Upper lobe of right lung (tissue), 1 donor: ENCODE measurements at regions not wholly inside any gene's neighbourhood (a gene's known extent, or its start where the extent isn't known, plus 50 kb on each side); places are given as distances from the start of the nearest gene placed in this dataset.
A peak's percentile ranks its signal among the peaks of the same experiment; 100 is the strongest.

ENCODE experiments used
- ATAC-seq: fragments of 200-7000 bp; cut with Tn5 transposase; one replicate; pipeline ENCODE4 v1.9.1; 2020; ENCODE audit warnings: mild to moderate bottlenecking, moderate library complexity
- DNase-seq: peaks from one replicate; pipeline ENCODE4 v3.0.0-alpha.2; 2020
- H3K27ac ChIP-seq: fragments of 200-600 bp; one replicate; pipeline ENCODE4 v1.8.0; 2022
- H3K27me3 ChIP-seq: fragments of 200-600 bp; one replicate; pipeline ENCODE4 v1.8.0; 2022; ENCODE audit warnings: mild to moderate bottlenecking
- H3K36me3 ChIP-seq: fragments of 200-600 bp; one replicate; pipeline ENCODE4 v1.8.0; 2022
- H3K4me1 ChIP-seq: fragments of 200-600 bp; one replicate; pipeline ENCODE4 v1.8.0; 2022
- H3K4me3 ChIP-seq: fragments of 200-600 bp; one replicate; pipeline ENCODE4 v1.8.0; 2022; ENCODE audit warnings: mild to moderate bottlenecking
- H3K9me3 ChIP-seq: fragments of 200-600 bp; one replicate; pipeline ENCODE4 v1.8.0; 2022
- intact Hi-C: fragments of 100-400 bp; cut with DNase I; formaldehyde crosslinking; loops from one replicate; pipeline ENCODE4 v1.11.0; 2022
- TF ChIP-seq, protein P1 (sequence below): fragments of 200-600 bp; IDR thresholded peaks from one replicate; pipeline ENCODE4 v1.8.0; 2022; ENCODE audit warnings: antibody characterized with exemption
- donor health status: DM: no; HTN: yes; CAD: no; lungs with severe emphysema.

DNA sequence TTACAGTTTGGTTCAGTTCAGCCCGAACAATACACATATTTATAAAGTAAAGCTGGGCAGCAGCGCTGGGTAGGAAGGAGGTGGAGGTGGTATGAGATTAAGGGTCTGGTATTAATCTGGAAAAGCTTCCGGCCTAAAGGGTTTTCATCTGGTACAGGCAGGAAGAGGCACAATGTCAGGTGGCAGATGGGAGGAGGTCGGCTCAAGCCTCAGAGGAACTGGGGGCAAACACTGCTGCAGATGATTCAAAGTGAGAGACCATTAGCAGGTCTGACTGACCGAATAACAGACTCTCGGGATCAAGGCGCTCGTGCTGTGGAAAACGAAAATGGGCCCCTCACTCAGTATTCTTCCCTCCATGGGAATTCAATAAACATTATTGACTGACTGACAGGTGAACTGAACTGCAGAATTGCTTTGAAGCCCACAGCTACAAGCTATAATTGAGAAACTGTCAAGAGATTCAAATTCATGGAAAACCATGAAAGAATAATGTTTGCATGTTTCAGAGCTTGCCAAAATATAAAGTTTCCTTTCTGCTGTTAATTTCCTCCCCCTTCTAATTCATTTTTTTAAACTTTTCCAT is 75.3 kb downstream of the TMEM167A start:
- H3K27ac ChIP-seq: no peak overlapping the region
- no peaks in the 10 kb centered on the region for H3K36me3 ChIP-seq
- H3K4me1 ChIP-seq: no peaks in the 10 kb centered on the region
- H3K27me3 ChIP-seq: no peaks in the 10 kb centered on the region
- no peak overlapping the region for H3K4me3 ChIP-seq
- DNase-seq (no peak), ATAC-seq (no peak)
- no peaks in the 10 kb centered on the region for H3K9me3 ChIP-seq
- TF ChIP-seq, protein P1, sequence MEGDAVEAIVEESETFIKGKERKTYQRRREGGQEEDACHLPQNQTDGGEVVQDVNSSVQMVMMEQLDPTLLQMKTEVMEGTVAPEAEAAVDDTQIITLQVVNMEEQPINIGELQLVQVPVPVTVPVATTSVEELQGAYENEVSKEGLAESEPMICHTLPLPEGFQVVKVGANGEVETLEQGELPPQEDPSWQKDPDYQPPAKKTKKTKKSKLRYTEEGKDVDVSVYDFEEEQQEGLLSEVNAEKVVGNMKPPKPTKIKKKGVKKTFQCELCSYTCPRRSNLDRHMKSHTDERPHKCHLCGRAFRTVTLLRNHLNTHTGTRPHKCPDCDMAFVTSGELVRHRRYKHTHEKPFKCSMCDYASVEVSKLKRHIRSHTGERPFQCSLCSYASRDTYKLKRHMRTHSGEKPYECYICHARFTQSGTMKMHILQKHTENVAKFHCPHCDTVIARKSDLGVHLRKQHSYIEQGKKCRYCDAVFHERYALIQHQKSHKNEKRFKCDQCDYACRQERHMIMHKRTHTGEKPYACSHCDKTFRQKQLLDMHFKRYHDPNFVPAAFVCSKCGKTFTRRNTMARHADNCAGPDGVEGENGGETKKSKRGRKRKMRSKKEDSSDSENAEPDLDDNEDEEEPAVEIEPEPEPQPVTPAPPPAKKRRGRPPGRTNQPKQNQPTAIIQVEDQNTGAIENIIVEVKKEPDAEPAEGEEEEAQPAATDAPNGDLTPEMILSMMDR: no peak
- intact Hi-C loops: no loop called here

DNA sequence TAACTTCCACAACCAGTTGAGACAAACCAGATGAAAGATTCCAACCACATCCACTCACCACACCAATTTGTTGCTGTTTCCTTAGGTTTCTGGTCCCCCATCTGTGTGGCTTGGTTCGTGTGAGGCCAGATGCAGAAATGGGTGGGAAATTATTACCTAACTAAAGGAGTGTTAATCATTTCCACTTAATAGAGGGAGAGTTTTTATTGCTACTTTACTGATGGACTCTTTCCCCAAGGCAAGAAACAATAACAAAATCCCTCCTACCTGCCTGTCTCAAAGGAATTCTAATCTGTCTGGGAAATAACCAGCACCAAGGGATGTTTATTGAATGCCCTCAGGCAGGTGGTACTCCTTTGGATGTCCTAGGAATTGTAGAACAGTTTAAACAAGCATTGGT is 76.3 kb downstream of the TMEM167A start:
- Histone ChIP-seq H3K9me3 (no peaks in the 10 kb centered on the region), H3K4me1 (no peaks in the 10 kb centered on the region), H3K4me3 (no peak overlapping the region), H3K27me3 (no peaks in the 10 kb centered on the region), H3K27ac (no peak overlapping the region), H3K36me3 (no peaks in the 10 kb centered on the region)
- DNase-seq: no peak
- intact Hi-C loops: no loop called here
- TF ChIP-seq, protein P1: no peak
- ATAC-seq: no peak

DNA sequence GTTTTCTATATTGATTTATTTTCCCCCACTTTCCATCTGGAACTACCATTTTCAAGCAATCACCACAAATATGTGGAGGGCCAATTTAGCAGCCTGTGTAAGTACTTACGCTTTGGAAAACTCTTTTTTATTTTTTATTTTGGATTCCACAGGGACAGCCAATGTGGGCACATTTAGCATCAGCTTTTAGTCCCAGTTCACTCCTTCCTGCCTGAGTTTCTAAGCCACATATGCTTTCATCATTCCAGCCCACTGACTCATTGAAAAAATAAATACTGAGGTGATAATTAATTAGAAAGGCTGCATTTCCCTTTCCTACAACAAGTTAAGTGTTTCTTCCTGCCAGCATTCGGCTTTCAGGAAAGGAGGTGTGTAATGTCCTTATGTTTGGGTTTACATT is 76.8 kb downstream of the TMEM167A start:
- TF ChIP-seq, protein P1: no peak
- Histone ChIP-seq H3K4me3 (no peak overlapping the region), H3K27me3 (no peaks in the 10 kb centered on the region), H3K4me1 (no peaks in the 10 kb centered on the region), H3K27ac (no peak overlapping the region), H3K9me3 (no peaks in the 10 kb centered on the region), H3K36me3 (no peaks in the 10 kb centered on the region)
- no peak for DNase-seq
- ATAC-seq: no peak
- intact Hi-C loops: no loop called here

DNA sequence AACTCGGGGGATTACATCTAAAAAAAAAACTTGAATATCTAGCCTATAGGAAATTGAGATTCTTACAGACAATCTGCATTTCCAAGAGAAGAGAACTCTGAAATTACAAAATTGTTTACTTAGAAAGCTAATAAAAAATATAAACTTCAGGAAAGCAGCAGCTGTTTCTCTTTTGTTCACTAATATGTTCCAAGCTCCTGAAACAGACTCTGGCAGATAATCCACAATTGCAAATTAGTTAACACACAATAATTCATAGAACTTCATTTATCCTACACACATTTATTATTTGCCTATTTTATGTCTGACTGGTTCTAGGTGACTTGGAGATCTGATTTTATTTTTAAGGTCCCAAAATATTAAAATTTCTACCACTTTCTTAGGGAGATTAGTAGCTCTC is 83.8 kb downstream of the TMEM167A start:
- ATAC-seq (no peak), DNase-seq (no peak)
- Histone ChIP-seq H3K36me3 (no peaks in the 10 kb centered on the region), H3K27ac (no peak overlapping the region), H3K4me3 (no peak overlapping the region), H3K9me3 (no peaks in the 10 kb centered on the region), H3K27me3 (no peaks in the 10 kb centered on the region), H3K4me1 (no peaks in the 10 kb centered on the region)
- TF ChIP-seq, protein P1: no peak
- intact Hi-C loops: no loop called here

DNA sequence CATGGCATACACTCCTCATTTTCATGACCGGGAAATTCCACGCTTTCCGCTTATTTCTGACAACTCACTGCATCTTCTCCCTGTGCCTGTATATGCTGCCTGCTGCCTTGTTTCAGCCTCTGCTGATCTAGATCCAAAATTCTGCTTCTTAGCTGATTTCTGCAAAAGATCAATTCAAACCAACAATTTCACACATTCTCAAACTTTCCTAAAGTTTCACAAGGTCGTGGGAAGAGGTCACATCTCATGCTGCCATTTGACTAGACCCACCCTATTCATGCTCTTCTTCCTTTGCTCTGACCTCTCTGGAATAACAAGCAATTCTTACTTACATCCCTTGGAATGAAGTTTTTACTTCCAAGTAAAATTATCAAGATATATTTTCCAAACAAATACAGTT is 84.5 kb downstream of the TMEM167A start:
- TF ChIP-seq, protein P1: no peak
- H3K36me3 ChIP-seq: no peaks in the 10 kb centered on the region
- H3K27ac ChIP-seq: no peak overlapping the region
- no peaks in the 10 kb centered on the region for H3K9me3 ChIP-seq
- intact Hi-C loops: no loop called here
- ATAC-seq (no peak), DNase-seq (no peak)
- H3K27me3 ChIP-seq: no peaks in the 10 kb centered on the region
- no peaks in the 10 kb centered on the region for H3K4me1 ChIP-seq
- H3K4me3 ChIP-seq: no peak overlapping the region

DNA sequence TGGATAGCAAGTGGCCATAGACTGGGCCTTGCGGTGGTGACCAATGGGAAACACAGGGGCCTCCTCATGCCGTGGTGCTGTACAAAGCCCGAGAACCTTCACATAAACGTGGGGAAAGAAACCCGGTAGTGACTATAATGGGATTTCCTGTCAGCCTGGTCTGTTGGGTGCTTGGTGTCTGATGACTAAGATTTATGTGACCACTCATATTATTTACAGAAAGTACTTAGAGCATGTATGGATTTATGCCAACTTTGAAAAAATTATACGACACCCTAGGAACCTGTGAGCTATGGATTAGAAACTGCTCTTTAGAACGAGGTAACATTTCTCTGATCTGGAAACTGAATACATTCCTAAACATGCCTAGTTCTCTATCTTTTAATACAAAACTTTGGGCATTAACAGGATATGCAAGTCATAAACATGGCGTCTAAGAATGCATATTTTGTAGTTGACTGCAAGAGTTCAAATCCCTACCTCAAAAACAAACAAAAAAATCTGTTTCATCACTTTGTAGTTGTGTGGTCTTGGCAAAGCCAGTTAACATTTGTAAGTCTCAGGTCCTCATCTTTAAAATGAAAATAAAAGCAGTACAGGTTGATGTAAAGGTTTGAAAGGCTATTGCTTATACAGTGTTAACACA is 85.4 kb downstream of the TMEM167A start:
- Histone ChIP-seq H3K27ac (no peak overlapping the region), H3K9me3 (no peaks in the 10 kb centered on the region), H3K4me1 (no peaks in the 10 kb centered on the region), H3K4me3 (no peak overlapping the region), H3K36me3 (no peaks in the 10 kb centered on the region), H3K27me3 (no peaks in the 10 kb centered on the region)
- intact Hi-C loops: no loop called here
- DNase-seq (no peak), ATAC-seq (peak; percentile 45)
- TF ChIP-seq, protein P1: no peak
